Daoy (cell line): ENCODE measurements at regions not wholly inside any gene's neighbourhood (a gene's known extent, or its start where the extent isn't known, plus 50 kb on each side); places are given as distances from the start of the nearest gene placed in this dataset.

Source experiments
- DNase-seq: peaks from one replicate; pipeline ENCODE4 v3.0.0-alpha.2; 2015; ENCODE audit warnings: low read depth

GRCh38 chrX:57204306-57204705, 67.1 kb upstream of the SPIN2A start:
- no peak for DNase-seq

DNA sequence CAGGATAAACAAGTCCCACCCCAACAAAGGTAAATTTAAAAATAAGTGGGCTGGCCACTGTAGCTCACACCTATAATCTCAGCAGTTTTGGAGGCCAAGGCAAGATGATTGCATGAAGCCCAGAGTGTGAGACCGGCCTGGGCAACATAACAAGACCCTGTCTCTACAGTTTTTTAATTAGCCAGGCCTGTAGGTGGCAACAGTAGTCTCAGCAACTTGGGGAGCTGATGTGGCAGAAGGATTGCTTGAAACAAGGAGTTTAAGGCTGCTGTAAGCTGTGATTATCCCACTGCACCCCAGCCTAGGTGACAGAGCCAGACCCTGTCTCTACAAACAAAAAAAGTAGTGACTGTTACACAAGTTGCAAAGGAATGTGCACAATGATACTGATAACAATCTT, 74.6 kb upstream of the FAAH2 start:
- DNase-seq = no peak

DNA sequence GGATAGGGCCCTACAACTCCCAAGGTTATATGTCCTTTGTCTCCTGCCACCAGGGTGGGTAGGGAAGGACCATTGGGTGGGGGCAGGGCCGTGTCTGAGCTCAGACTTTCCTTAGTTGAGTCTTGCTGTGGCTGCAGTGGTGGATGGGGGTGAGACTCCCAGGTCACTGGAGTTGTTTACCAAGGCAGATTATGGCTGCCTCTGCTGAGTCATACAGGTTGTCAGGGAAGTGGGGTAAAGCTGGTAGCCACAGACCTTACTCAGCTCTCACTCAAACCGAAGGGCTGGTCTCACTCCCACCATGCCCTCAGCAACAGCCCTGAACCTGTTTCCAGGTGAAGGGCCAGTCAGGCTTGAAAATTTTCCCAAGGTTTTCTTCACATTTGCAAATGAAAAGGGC, 58.8 kb upstream of the FAAH2 start:
- DNase-seq = peak; percentile 2

DNA sequence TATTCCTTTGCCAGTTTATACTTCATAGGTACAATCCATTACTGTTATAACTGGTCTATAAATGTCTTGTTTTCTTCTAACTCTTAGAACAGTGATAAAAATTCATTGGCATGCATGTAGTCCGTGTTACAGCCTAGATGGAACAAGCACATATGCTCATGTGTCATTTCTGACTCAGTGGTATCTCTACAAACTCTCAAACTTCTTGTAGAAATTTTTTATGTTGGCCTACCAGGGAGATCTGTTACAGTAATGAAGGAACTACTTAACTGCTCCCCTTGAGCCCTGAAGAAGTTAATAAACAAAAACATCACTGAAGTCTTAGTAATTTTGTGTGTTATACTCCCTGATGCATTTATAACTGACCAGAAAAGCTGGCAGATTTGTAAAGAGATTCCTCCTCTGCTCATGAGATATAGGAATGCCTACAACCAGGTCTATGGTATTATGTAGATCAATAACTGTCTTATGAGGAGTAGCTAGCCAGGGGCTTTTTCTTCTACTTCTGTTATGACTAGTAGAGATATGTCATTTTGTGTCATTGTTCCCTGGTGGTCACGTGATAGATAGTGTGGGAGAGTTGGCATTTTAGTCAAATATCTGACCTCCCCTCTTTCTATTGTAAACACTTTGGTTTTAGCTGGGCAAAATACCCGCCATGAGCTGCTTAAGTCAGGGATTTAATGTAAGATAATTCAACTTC, 53.7 kb upstream of the FAAH2 start:
- DNase-seq = no peak
